C4-2B (cell line): ENCODE measurements at regions not wholly inside any gene's neighbourhood (a gene's known extent, or its start where the extent isn't known, plus 50 kb on each side); places are given as distances from the start of the nearest gene placed in this dataset.

Experiments used
- H3K27ac ChIP-seq: fragments of 450-650 bp; 2 replicates; pipeline ENCODE4 v1.5.1; 2017
- ZFX ChIP-seq: fragments of 450-650 bp; IDR thresholded peaks from 2 replicates; pipeline ENCODE4 v1.6.1; 2017
- TF ChIP-seq, protein P1 (sequence below): fragments of 450-650 bp; conservative IDR thresholded peaks from 2 replicates; pipeline ENCODE4 v1.5.1; 2017; ENCODE audit warnings: mild to moderate bottlenecking

DNA sequence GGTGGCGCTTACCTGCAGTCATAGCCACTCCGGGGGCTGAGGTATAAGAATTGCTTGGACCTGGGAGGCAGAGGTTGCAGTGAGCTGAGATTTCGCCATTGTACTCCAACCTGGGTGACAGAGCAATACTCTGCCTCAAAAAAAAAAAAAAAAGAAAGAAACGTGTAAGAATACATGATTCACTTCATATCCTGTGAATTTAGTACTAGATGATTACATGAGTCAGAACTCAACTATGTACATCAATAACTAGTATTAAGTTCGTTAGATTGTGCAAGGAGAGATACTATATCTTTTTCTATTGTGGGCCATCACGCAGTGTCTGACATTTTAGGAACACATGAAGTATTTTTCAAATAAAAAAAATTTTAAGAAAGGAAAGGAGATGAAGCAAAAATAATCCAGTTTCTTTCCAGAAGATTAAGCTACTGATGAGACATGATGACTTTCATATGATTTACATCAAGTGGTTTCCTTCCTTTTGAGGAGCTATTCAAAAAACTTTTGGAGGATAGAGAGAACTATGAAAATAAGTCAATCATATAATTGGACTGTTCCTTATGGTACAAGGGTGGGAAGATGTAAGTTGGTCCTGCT lies 64.7 kb upstream of the EXOC1L start:
- TF ChIP-seq ZFX = no peak
- TF ChIP-seq, protein P1, sequence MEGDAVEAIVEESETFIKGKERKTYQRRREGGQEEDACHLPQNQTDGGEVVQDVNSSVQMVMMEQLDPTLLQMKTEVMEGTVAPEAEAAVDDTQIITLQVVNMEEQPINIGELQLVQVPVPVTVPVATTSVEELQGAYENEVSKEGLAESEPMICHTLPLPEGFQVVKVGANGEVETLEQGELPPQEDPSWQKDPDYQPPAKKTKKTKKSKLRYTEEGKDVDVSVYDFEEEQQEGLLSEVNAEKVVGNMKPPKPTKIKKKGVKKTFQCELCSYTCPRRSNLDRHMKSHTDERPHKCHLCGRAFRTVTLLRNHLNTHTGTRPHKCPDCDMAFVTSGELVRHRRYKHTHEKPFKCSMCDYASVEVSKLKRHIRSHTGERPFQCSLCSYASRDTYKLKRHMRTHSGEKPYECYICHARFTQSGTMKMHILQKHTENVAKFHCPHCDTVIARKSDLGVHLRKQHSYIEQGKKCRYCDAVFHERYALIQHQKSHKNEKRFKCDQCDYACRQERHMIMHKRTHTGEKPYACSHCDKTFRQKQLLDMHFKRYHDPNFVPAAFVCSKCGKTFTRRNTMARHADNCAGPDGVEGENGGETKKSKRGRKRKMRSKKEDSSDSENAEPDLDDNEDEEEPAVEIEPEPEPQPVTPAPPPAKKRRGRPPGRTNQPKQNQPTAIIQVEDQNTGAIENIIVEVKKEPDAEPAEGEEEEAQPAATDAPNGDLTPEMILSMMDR = no peak
- no peak overlapping the region for H3K27ac ChIP-seq

DNA sequence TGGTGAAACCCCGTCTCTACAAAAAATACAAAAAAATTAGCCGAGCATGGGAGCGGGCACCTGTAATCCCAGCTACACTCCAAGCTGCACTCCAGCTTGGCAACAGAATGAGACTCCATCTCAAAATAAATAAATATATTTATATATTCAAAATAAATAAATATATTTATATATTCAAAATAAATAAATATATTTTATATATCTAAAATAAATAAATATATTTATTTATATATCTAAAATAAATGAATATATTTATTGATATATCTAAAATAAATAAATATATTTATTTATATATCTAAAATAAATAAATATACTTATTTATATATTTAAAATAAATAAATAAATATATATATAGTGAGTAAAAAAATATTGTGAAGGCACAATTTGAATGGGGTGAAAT lies 63.4 kb upstream of the EXOC1L start:
- H3K27ac ChIP-seq = no peak overlapping the region
- TF ChIP-seq ZFX = no peak
- TF ChIP-seq, protein P1 = no peak

DNA sequence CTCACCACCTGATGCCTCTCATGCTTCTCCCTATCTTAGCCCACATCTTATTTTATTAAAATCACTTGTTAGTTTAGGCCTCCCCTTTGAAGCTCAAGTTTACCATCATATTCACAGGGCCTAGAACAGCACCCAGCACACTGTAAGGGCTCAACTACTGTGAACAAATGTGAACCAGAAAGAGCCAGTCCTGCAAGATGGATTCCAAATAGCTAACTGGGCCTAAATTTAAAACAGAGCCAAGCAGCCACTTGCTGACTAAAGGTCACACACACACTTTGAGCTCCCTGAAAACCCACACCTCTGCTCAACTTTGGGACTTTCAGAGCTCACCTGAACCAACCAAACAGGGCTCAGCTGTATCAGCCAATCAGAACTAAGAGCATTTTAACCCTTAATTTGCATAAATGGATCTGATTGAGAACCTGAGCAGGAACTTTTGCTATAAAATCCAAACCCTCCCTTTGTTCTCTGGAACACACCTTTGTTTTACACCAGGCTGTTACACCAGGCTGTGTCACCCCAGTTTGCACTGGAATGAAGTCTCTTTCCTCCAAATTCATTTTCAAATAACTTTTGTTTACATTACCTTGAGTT lies 62.1 kb upstream of the EXOC1L start:
- TF ChIP-seq ZFX = no peak
- TF ChIP-seq, protein P1 = no peak
- no peak overlapping the region for H3K27ac ChIP-seq

DNA sequence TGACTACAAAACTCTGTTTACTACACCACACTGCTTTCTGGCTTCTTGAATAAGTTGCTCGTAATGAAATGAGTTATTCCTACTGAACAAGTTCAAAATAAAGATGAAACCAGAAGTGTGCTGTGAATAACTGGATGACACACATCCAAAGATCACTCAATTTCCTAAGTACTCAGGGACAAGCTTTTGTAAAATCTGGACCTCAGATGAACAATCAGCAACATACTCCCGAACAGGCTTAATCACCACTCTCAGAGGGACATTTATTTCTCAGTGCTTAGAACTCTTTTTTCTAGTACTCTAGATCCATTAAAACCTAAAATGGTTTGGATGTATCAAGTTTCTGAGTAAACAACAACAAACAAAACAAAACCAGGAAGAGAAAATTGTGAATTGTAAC lies 61.5 kb upstream of the EXOC1L start:
- no peak for TF ChIP-seq ZFX
- TF ChIP-seq, protein P1 = no peak
- H3K27ac ChIP-seq = no peak overlapping the region

DNA sequence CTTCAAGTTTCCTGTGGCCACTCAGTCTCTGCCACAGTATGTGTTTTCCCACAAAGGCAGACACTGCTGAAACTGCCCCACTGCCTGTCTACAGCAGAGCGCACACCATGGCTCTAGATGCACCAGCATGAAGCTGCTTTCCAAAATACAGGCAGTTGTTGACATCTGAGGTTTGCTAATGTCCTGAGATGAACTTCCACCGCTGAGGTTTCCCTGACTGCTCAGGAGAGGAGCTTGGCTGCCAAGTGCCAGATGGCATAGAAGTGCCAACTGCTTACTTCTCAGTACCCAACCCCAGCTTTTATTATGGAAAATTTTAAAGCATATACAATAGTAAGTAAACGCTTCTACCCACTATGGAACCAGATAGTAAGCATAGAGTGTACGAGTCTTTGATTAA lies 61.0 kb upstream of the EXOC1L start:
- TF ChIP-seq, protein P1 = no peak
- no peak for TF ChIP-seq ZFX
- no peak overlapping the region for H3K27ac ChIP-seq

DNA sequence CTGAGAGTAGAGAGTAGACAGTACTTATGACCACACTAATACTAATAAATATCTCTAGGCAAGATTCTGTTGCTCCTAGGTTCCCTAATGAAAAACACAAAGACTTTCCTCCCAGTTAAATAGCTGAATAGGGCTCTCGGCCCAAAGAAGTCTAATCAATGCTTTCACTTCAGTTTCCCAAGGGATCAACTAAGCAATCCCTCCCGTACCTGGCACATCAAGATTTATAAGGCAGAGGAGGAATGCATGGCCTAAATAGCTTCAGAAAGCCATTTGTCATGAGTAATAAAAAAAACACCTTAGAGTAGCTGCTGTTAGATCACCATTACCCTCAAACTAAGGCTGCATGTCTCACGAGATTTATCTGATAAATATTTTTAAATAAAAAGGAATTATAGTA lies 56.8 kb upstream of the EXOC1L start:
- no peak overlapping the region for H3K27ac ChIP-seq
- no peak for TF ChIP-seq ZFX
- TF ChIP-seq, protein P1 = no peak

DNA sequence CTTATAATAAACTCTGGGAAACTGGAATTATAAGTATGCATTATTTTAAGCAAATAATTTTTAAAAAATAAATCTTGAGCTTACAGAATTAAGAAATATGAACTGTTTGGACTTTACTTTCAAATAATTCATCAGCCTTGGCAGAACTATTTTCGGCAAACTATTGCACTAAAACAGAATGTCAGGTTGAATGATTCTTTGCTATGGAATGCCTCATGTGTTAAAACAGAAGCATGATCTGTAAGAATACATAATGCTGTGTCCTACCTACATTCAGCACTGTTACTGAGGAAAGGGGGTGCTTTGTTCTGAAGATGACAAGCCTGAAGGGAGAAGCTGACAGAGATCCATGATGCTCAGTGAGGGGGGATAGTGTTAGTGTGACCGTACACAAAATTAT lies 55.6 kb upstream of the EXOC1L start:
- no peak for TF ChIP-seq ZFX
- TF ChIP-seq, protein P1 = no peak
- H3K27ac ChIP-seq = no peak overlapping the region
